ENCODE measurements at regions not wholly inside any gene's neighbourhood (a gene's known extent, or its start where the extent isn't known, plus 50 kb on each side); places are given as distances from the start of the nearest gene placed in this dataset.

- no peak for DNase-seq
Measured at GRCh38 chr3:82508-82907, 114.1 kb upstream of the CHL1 start.

DNA sequence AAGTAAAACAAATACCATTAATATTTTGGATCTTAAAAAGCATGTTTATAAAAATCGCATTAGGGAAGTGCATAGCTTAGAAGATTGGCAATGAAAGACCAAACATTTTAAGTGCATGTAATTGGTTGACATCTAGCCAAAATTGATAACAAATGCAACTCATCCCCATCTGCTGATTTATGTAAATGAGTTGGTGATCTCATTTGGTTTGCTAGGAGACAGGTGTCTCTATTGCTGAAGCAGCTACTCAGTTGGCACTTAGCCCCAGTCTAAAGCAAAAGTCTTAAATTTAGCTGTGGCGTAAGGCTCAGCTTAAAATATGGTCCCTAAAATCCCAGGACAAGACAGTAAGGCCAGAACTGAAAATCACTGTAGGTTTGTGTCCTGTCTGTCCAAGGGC is 113.5 kb upstream of the CHL1 start:
- no peak for DNase-seq

DNA sequence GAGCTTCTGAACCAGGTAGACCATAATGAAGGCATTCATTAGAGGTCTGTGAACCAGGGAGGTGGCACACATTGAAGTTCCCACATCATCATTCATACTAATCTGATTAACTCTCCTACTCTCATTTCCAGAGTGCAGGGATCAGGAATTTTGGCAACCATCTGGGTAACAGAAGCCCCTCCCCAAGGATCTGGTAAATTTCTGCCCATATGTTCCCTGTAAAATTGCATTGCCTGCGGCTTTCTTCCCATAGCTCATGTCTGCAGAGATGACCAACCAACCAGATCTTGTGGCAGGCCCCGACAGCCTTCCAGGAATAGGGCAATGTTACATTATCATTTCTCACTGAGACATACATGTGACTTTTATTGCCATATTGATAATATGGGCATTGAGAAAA is 111.4 kb upstream of the CHL1 start:
- no peak for DNase-seq

DNA sequence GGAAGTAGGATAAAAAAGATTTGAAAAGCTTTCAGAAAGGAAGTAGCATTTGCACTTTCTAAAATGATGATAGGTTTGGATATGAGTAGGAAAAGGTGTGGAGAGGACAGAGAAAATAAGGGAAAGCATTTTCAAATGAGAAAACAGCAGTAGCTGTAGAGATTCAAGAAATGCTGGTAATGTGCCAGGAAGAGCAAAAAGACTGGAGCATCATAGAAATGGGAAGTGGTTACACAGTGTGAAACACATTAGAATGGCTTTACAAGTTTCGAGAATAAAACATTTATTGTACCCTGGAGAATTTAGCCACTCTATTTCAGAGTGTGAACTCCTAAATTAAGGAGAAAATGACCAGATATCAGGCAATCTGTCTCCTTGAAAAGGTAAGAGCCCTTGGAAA is 108.3 kb upstream of the CHL1 start:
- DNase-seq: peak; percentile 8

DNA sequence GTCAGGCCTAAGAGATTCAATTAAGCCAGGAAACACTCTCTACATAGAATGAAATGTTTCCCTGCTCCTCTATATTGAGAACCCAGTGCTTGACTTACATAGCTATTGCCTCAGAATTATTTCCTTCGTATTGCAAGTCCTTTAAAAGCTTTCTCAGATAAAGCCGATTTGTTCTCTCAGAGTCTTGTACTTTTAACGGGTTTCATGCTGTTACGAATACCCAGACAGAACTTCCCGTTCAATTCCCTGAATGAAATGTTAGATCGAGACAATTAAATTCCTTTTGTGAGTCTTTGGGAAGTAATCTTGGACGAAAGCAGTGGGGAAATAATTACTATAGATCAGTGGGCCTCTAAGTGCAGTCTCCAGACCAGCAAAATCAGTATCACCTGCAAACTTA is 102.8 kb upstream of the CHL1 start:
- DNase-seq: no peak

DNA sequence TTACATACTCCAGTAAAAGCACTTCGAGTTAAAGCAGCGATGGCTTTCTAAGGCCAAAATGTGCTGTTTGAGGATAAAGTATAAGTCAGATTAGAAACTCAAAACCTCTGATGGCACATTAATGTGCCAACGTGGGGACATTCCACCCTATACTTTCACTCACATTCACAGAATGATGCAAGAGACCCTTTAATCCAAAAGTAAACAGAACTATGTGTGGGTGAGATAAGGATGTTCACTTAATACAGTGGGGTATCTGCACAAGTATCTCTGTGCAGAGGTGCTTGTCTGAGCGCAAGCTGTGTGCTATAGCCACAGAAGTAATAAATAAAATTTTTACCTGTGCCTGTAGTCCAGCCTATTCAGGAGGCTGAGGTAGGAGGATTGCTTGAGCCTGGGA is 100.3 kb upstream of the CHL1 start:
- no peak for DNase-seq

DNA sequence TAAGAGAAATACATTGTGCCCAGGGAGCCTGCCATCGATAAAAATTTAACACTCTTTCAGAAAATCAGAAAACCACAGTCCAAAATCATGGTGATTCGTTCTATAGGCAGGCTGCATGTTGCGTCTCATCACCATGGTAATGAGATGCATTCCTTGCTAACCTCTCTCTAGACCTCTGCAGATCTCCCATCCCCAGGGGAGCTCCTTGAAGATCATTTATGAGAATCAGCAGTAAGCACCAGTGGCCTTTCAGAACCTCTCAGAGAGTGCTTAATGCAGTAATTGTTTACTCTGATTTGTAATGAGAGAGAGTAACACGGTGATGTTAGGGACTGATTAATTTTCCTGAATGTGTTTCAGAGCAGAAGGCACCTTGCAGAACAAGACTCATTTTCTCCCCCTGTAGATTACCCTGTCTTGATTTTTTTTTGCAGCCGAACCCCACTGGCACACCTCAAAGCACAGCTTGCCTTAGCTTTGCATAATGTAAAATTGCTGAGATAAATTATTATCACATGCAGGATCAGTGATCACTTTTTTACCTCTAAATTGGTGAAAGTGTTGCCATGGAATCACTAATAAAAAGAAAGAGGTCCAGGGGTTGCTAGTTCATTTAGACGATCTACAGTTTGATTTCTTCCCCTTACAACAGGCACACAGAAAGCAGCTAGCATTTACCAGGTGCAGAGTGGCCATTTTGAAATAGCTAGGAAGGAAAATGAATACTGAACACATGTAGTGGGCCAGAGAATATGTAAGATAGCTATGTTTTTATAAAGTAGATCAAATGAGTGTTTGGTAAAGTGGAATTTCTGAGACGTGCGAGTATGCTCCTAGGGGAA is 98.9 kb upstream of the CHL1 start:
- no peak for DNase-seq

DNA sequence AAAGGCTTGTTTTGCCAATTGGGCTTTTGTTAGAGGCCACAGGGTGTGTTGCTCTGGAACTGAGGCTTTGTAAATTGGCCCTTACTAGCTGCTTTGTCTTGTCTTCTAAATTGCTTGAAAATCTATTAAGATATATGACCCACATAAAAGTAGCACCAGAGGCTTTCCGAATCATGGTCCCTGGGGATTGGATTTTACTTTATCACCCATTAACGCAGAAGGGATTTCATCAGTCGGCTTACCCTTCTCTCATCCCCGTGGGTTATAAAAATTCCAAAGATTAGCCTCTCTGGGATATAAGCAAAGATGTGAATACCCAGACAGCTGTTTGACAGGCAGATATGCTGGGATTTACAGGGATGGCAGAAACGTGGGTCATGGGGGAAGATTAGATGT is 98.3 kb upstream of the CHL1 start:
- no peak for DNase-seq

- DNase-seq: no peak
Measured at GRCh38 chr3:99506-99905, 97.1 kb upstream of the CHL1 start.

DNA sequence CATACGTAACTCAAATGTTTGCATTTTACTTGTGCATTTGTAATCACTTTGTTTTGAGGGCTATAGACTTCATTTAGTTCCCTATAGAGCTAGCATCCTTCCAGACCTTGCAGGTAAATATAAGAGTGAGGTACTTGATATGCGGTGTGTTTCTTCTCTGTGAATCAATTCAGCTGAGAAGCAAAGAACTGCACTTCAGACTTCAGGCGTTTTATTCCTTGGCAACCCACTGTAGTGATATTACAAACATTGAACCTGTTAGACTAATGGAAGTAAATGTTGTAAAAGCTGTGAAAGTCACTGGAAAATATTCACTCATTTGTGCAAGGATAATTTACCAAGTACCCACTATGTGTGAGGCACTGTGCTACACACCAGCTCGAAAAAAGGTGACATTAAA is 94.1 kb upstream of the CHL1 start:
- no peak for DNase-seq

- DNase-seq: no peak
Measured at GRCh38 chr3:103991-104390, 92.6 kb upstream of the CHL1 start.

- DNase-seq: no peak
Measured at GRCh38 chr3:105585-105984, 91.0 kb upstream of the CHL1 start.

GRCh38 chr3:106619-107018 is 89.9 kb upstream of the CHL1 start:
- no peak for DNase-seq

DNA sequence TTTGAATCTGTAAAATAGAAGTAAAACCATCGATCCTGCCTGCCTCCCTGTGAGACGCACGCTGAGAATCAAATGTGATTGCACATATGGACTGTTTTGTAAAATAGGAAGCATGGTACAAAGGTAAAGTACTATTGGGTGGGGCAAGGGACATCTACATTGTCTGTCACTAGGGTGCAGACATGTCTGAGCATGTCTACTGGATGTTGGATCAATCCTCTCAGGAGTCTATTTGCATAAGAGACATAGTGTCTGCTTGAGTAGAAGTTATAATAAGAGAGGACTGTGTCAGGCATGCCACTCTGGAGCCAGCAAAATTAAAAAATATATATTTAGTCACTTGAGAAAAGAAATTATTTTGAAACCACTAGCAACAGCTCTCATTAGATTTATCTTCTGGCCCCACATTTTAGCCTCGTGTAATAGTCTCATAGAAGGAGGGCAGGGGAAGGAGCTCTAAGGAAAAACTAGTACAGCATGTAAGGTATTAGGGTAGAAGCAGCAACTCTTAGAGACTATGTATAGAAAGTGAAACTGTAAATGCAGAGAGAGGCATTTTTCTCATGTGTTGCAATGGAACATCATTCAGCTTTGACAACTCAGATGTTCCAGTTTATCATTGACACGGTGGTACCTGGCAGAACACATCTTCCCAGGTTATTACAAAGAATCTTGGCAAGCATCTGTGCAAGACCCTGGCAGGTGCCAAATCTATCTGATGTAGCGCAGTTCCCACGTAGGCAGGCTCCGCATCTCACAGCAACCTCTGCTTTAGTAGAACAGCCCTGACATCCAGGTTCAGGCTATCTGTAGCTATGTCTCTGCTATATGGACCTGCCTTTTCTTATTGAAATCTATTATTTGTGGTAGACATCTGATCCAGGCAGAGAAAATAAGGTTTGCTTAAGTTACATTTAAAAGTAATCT is 85.2 kb upstream of the CHL1 start:
- peak; percentile 10 for DNase-seq

DNA sequence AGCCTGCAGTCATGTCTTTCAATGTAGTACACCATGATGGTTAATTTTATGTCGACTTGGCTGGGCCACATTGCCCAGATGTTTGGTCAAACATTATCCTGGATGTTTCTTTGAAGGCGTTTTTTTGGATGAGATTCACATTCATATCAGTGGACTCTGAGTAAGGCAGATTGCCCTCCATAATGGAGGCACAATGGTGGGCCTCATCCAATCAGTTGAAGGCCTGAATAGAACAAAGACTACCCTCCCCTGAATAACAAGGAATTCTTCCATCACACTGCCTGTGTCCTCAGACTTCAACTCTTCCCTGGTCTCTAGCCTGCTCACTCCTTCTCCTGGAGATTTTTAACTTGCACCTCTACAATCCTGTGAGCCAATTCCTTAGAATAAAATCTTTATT is 83.8 kb upstream of the CHL1 start:
- DNase-seq: no peak

GRCh38 chr3:118666-119065 is 77.9 kb upstream of the CHL1 start:
- no peak for DNase-seq

GRCh38 chr3:123341-123740 is 73.2 kb upstream of the CHL1 start:
- DNase-seq: no peak

DNA sequence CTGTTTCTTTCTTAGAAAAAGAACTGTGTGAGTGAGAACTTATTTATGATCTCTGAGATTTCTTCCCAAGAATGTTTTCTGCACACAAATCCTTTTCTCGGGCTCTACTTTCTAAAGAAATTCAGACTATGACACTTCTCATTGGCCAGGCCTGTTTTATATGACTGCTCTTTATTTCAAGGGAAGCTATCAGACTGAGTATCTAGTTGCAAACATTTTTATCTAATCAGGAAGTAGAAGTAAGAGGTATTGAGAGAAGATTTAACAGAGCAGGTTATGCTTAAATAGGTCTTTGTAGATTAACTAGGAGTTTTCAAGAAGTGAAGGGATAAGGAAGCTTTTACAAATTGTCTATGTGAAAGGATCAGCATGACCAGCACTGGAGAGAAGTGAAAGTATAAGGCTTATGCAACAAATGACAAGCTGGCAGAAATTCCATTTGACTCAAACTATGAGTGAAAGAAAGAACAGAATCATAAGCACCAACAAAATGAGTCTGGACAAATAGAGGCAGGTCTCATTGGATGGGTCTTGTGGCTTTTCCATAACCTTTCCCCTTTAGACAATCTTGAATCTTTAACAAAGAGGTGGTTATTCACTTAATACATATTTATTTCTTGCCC is 71.9 kb upstream of the CHL1 start:
- no peak for DNase-seq

DNA sequence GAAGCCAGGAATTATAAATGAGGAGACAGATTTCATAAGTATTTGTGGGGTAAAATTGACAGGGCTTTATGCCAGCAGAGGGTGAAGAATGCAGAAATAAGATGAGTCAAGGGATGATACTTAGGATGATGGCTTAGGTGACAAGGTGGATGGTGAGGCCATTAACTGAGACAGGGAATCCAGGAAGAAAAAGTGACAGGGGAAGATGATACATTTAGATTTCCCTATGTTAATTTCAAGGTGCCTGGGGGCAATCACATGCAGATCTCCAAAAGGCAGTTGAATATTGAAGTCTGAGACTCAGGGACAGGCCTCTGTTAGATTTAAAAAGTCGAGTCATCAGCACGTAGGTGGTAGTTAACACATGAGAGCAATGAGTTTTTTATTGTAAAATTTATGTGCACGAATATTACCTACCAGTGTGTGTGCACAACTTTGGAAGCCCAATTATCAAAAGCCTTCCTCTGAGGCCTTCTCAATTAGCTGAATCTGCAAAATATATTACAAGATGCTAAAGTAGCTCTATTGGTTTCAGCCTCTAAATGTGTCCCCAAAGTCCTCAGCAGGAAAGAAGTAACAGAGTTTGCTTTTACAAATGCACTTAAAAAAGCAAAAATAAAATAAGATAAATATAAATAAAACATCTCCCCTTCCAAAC is 67.9 kb upstream of the CHL1 start:
- no peak for DNase-seq

GRCh38 chr3:131151-131888 is 65.2 kb upstream of the CHL1 start:
- no peak for DNase-seq

DNA sequence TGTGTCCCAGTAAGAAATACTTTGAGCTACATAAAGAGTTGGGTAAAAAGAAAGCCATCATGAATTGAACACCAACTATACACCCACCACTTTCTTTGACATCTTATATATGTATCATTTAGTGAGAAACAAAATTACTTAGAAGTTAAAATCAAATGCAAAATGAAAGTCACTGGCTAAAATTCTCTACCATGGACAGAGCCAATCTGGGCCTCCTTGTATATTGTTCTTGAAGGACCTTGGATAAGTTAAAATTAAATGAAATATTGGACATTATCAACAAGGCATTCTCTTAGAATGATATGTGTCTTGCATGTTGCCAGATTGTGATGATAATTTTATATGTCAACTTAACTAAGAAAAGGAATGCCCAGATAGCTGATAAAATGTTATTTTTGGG is 64.2 kb upstream of the CHL1 start:
- DNase-seq: no peak

- no peak for DNase-seq
Measured at GRCh38 chr3:132904-133303, 63.7 kb upstream of the CHL1 start.
